HFFc6 (cell line): ENCODE measurements at regions not wholly inside any gene's neighbourhood (a gene's known extent, or its start where the extent isn't known, plus 50 kb on each side); places are given as distances from the start of the nearest gene placed in this dataset.

Source experiments
- DNase-seq: peaks from one replicate; pipeline ENCODE4 v3.0.0-alpha.2; 2018
- H3K27ac Mint-ChIP-seq: 2 replicates; pipeline ENCODE4 v1.8.0; 2020; ENCODE audit warnings: mild to moderate bottlenecking, mixed read lengths
- H3K27me3 Mint-ChIP-seq: 2 replicates; pipeline ENCODE4 v1.8.0; 2021; ENCODE audit warnings: mild to moderate bottlenecking, moderate library complexity, mixed read lengths; ENCODE audit not compliant: insufficient read depth
- H3K36me3 Mint-ChIP-seq: 2 replicates; pipeline ENCODE4 v1.8.0; 2021; ENCODE audit warnings: low read depth, mixed read lengths
- H3K4me1 Mint-ChIP-seq: 2 replicates; pipeline ENCODE4 v1.8.0; 2020; ENCODE audit warnings: low read depth, mixed read lengths
- H3K4me3 Mint-ChIP-seq: 2 replicates; pipeline ENCODE4 v1.8.0; 2020; ENCODE audit warnings: mild to moderate bottlenecking, moderate library complexity, mixed read lengths
- H3K9me3 Mint-ChIP-seq: 2 replicates; pipeline ENCODE4 v1.8.0; 2020; ENCODE audit warnings: mild to moderate bottlenecking, mixed read lengths
- CTCF ChIP-seq: fragments of 200-600 bp; sonication (generic); IDR thresholded peaks from 2 replicates; pipeline ENCODE4 v1.5.0; 2021; ENCODE audit warnings: antibody characterized with exemption, mild to moderate bottlenecking

- DNase-seq: no peak
- Mint-ChIP-seq H3K4me1 (no peaks in the 10 kb centered on the region), H3K36me3 (no peaks in the 10 kb centered on the region), H3K4me3 (no peak overlapping the region), H3K27ac (no peak overlapping the region), H3K9me3 (peaks cover 40% of the 10 kb centered on the region), H3K27me3 (no peaks in the 10 kb centered on the region)
- no peak for TF ChIP-seq CTCF
Observed at GRCh38 chr7:124275411-124275810, 242.5 kb upstream of the TMEM229A start.

- H3K36me3 Mint-ChIP-seq: no peaks in the 10 kb centered on the region
- H3K4me1 Mint-ChIP-seq: no peaks in the 10 kb centered on the region
- no peaks in the 10 kb centered on the region for H3K27me3 Mint-ChIP-seq
- H3K4me3 Mint-ChIP-seq: no peak overlapping the region
- peaks cover 33% of the 10 kb centered on the region for H3K9me3 Mint-ChIP-seq
- DNase-seq: no peak
- no peak for TF ChIP-seq CTCF
- H3K27ac Mint-ChIP-seq: no peak overlapping the region
Observed at GRCh38 chr7:124269774-124270173, 236.9 kb upstream of the TMEM229A start.

GRCh38 chr7:124267154-124267553 is 234.3 kb upstream of the TMEM229A start:
- H3K27me3 Mint-ChIP-seq: no peaks in the 10 kb centered on the region
- DNase-seq: no peak
- H3K4me1 Mint-ChIP-seq: no peaks in the 10 kb centered on the region
- peaks cover 20% of the 10 kb centered on the region for H3K9me3 Mint-ChIP-seq
- no peaks in the 10 kb centered on the region for H3K36me3 Mint-ChIP-seq
- no peak for TF ChIP-seq CTCF
- H3K4me3 Mint-ChIP-seq: no peak overlapping the region
- H3K27ac Mint-ChIP-seq: no peak overlapping the region

- TF ChIP-seq CTCF: no peak
- no peaks in the 10 kb centered on the region for H3K27me3 Mint-ChIP-seq
- H3K27ac Mint-ChIP-seq: no peak overlapping the region
- H3K36me3 Mint-ChIP-seq: no peaks in the 10 kb centered on the region
- no peak overlapping the region for H3K4me3 Mint-ChIP-seq
- peaks cover 13% of the 10 kb centered on the region for H3K9me3 Mint-ChIP-seq
- no peak for DNase-seq
- H3K4me1 Mint-ChIP-seq: no peaks in the 10 kb centered on the region
Observed at GRCh38 chr7:124263232-124263827, 230.5 kb upstream of the TMEM229A start.

- H3K4me1 Mint-ChIP-seq: no peaks in the 10 kb centered on the region
- H3K9me3 Mint-ChIP-seq: peaks cover 18% of the 10 kb centered on the region
- H3K27ac Mint-ChIP-seq: no peak overlapping the region
- H3K27me3 Mint-ChIP-seq: no peaks in the 10 kb centered on the region
- no peak for DNase-seq
- no peaks in the 10 kb centered on the region for H3K36me3 Mint-ChIP-seq
- no peak for TF ChIP-seq CTCF
- H3K4me3 Mint-ChIP-seq: no peak overlapping the region
Observed at GRCh38 chr7:124261710-124262109, 228.8 kb upstream of the TMEM229A start.
